ENCODE measurements at regions not wholly inside any gene's neighbourhood (a gene's known extent, or its start where the extent isn't known, plus 50 kb on each side); places are given as distances from the start of the nearest gene placed in this dataset.
A peak's percentile ranks its signal among the peaks of the same experiment; 100 is the strongest.
"Not testable (repeated sequence)": the region's sequence is repeated elsewhere in the genome, so short reads cannot be mapped to it uniquely, and the experiment has no call there.

GRCh38 chr21:6126976-6127732 is 4394.2 kb upstream of the TPTE start:
- DNase-seq; intact Hi-C loops (cut with micrococcal nuclease); H3K9me3 Mint-ChIP-seq; H3K36me3 Mint-ChIP-seq (ENCODE audit: low read depth); CTCF ChIA-PET; H3K4me1 Mint-ChIP-seq (ENCODE audit: low read depth); POLR2A ChIA-PET; H3K27me3 Mint-ChIP-seq; H3K27ac Mint-ChIP-seq; H3K4me3 Mint-ChIP-seq: not testable (repeated sequence)
- ATAC-seq = peak; percentile 80

GRCh38 chr21:6130734-6131133 is 4390.6 kb upstream of the TPTE start:
- H3K27me3 Mint-ChIP-seq, H3K27ac Mint-ChIP-seq: not testable (repeated sequence)

DNA sequence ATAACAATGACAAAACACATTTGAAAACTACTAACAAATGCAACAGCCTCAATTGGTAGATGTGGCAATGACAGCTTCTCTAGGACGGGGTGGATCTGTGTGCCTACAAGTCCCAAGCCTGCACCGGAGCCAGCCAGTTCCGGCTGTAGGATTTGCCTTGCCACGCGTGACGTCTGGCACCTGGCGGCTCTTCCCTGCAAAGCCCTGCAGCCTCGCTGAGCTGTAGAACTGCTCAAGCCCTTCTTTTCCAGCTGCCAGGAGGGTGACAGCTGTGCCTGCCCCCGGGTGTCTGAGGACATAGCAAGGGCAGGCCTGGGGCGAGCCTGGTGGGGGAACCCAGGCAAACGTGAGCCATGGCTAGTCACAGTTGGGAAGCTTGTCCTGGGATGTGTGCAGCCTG is 4388.0 kb upstream of the TPTE start:
- H3K36me3 Mint-ChIP-seq (ENCODE audit: low read depth); DNase-seq; intact Hi-C loops (cut with micrococcal nuclease); POLR2A ChIA-PET; H3K4me1 Mint-ChIP-seq (ENCODE audit: low read depth); H3K27ac Mint-ChIP-seq; ATAC-seq; CTCF ChIA-PET; H3K4me3 Mint-ChIP-seq; H3K9me3 Mint-ChIP-seq; H3K27me3 Mint-ChIP-seq: not testable (repeated sequence)

More at GRCh38 chr21:6130734-6131133, 4390.6 kb upstream of the TPTE start:
- intact Hi-C loops (cut with micrococcal nuclease); ATAC-seq; H3K36me3 Mint-ChIP-seq (ENCODE audit: low read depth); H3K4me1 Mint-ChIP-seq (ENCODE audit: low read depth); H3K4me3 Mint-ChIP-seq; DNase-seq; H3K9me3 Mint-ChIP-seq; POLR2A ChIA-PET; CTCF ChIA-PET: not testable (repeated sequence)

- ATAC-seq; H3K36me3 Mint-ChIP-seq (ENCODE audit: low read depth); intact Hi-C loops (cut with micrococcal nuclease); H3K27ac Mint-ChIP-seq; POLR2A ChIA-PET; H3K4me1 Mint-ChIP-seq (ENCODE audit: low read depth); DNase-seq; H3K9me3 Mint-ChIP-seq; H3K27me3 Mint-ChIP-seq; CTCF ChIA-PET; H3K4me3 Mint-ChIP-seq: not testable (repeated sequence)
These were observed 4387.3 kb upstream of the TPTE start for GRCh38 chr21:6133852-6134630.

- intact Hi-C loops (cut with micrococcal nuclease); DNase-seq; H3K27ac Mint-ChIP-seq; ATAC-seq; POLR2A ChIA-PET; H3K4me3 Mint-ChIP-seq; H3K9me3 Mint-ChIP-seq; H3K27me3 Mint-ChIP-seq; H3K4me1 Mint-ChIP-seq (ENCODE audit: low read depth); H3K36me3 Mint-ChIP-seq (ENCODE audit: low read depth); CTCF ChIA-PET: not testable (repeated sequence)
These were observed 4384.7 kb upstream of the TPTE start for GRCh38 chr21:6136732-6137131.

DNA sequence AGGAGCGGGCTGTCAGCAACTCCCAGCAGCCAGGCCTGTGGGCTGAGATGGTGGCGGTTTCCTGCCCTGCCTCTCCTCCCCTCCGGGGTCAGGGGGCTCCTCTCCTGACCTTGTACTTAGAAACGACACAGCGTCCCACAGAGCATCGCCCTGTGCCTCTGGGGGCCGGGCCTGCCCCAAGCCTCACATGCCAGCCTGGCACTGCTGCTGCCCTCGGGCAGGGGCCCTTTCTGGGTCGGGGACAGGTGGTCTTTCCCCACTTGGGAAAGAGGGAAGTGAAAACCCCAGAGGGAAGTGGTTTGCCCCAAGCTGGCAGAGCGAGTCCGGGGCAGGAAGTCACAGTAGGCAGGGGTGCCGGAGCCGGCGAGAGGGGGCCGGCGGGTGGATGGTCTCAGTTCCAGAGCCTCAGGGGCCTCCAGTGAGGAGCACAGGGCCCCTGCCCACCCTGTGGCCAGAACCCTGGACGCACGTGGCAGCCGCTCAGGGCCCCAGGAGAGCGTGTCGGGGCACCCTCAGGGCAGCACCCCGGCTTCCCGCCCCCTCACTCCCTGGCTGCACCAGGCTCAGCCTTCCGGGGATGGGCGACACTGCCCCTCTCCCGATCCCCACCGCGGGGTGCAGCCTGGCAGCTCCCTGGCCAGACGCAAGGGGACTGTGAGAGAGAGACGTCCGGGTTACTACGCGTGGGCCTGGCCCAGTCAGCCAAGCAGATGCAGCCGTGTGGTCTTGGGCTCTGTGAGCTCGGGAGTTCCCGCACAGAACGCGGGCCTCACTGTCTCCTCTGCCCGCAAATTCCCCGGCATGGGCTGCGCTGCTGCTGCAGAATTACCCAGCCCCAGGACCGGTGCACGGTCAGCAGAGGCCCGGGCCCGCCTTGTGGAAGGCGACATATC is 4382.9 kb upstream of the TPTE start:
- H3K4me3 Mint-ChIP-seq; H3K9me3 Mint-ChIP-seq; H3K27me3 Mint-ChIP-seq; H3K4me1 Mint-ChIP-seq (ENCODE audit: low read depth); H3K36me3 Mint-ChIP-seq (ENCODE audit: low read depth); H3K27ac Mint-ChIP-seq; DNase-seq; CTCF ChIA-PET; POLR2A ChIA-PET; intact Hi-C loops (cut with micrococcal nuclease): not testable (repeated sequence)
- ATAC-seq = peak; percentile 64

- CTCF ChIA-PET; H3K27ac Mint-ChIP-seq; ATAC-seq; H3K9me3 Mint-ChIP-seq; H3K27me3 Mint-ChIP-seq; H3K36me3 Mint-ChIP-seq (ENCODE audit: low read depth); POLR2A ChIA-PET; H3K4me1 Mint-ChIP-seq (ENCODE audit: low read depth); intact Hi-C loops (cut with micrococcal nuclease); H3K4me3 Mint-ChIP-seq; DNase-seq: not testable (repeated sequence)
These were observed 4382.1 kb upstream of the TPTE start for GRCh38 chr21:6139331-6139730.

DNA sequence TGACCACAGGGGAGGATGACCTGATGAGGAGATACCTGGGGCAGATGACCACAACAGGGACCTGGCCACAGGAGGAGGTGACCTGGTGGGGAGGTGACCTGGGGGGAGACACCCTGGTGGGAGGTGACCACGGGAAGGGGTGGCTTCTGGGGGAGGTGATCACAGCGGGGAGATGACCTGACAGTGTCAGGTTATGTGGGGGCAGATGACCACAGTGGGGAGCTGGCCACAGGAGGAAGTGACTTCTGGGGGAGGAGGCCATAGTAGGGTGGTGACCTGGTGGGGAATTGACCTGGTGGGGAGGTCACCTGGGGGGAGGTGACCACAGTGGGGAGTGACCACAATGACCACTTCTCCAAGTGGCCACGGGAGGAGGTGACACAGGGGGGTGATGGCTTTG is 4381.5 kb upstream of the TPTE start:
- DNase-seq; ATAC-seq; H3K4me1 Mint-ChIP-seq (ENCODE audit: low read depth); CTCF ChIA-PET; intact Hi-C loops (cut with micrococcal nuclease); H3K36me3 Mint-ChIP-seq (ENCODE audit: low read depth); POLR2A ChIA-PET; H3K27ac Mint-ChIP-seq; H3K4me3 Mint-ChIP-seq; H3K9me3 Mint-ChIP-seq; H3K27me3 Mint-ChIP-seq: not testable (repeated sequence)

DNA sequence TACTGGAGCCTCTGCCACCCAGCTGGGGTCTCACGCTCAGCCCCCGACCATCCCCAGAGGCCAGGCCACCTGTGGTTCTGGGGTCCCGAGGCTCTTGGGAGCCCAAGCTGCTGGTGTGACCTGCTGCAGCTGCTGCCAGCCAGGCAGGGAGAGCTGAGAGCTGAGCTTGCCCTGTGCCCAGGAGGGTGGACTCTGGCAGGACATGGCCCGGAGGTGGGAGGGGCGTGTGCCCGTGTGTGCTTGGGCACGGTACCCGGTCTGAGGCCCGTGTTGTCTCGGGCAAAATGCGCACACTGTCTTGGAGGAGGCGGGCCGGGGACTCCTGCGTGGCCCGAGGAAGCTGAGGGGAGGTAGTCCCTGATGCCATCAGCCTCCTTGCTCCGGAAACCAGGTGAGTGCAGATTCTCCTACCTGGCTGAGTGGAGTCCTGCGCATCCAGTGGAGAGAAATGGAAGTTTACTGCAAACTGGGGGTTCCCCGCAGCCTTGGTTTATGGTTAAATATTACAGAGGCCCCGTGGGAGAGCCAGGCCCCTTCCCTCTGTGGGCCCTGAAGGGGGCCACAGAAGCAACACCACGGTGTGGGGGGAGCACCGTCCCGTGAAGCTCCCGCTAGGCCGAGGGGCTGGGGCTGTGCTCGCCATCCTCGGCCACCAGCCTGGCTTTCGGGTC is 4380.8 kb upstream of the TPTE start:
- H3K27me3 Mint-ChIP-seq; POLR2A ChIA-PET; DNase-seq; intact Hi-C loops (cut with micrococcal nuclease); ATAC-seq; H3K4me1 Mint-ChIP-seq (ENCODE audit: low read depth); H3K36me3 Mint-ChIP-seq (ENCODE audit: low read depth); CTCF ChIA-PET; H3K27ac Mint-ChIP-seq; H3K9me3 Mint-ChIP-seq; H3K4me3 Mint-ChIP-seq: not testable (repeated sequence)

- DNase-seq; ATAC-seq; CTCF ChIA-PET; POLR2A ChIA-PET; H3K9me3 Mint-ChIP-seq; H3K36me3 Mint-ChIP-seq (ENCODE audit: low read depth); intact Hi-C loops (cut with micrococcal nuclease); H3K4me3 Mint-ChIP-seq; H3K27ac Mint-ChIP-seq; H3K27me3 Mint-ChIP-seq; H3K4me1 Mint-ChIP-seq (ENCODE audit: low read depth): not testable (repeated sequence)
These were observed 4380.3 kb upstream of the TPTE start for GRCh38 chr21:6141138-6141474.

DNA sequence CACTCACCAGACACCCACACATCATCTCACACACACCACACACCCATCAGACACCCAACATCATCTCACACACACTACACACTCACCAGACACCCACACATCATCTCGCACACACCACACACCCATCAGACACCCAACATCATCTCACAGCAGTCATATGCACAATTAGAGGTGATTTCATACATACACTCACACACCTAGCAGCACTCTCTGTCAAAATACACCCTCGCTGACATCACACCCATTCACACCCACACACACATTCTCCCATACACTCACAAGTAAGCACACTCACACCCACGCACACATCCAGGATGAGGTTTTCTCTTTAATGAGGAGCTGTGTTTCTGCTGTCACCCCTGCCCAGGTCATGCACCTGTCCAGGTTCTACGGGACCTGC is 4368.2 kb upstream of the TPTE start:
- H3K36me3 Mint-ChIP-seq (ENCODE audit: low read depth); H3K27me3 Mint-ChIP-seq; DNase-seq; H3K27ac Mint-ChIP-seq; H3K4me1 Mint-ChIP-seq (ENCODE audit: low read depth); H3K4me3 Mint-ChIP-seq; POLR2A ChIA-PET; H3K9me3 Mint-ChIP-seq; intact Hi-C loops (cut with micrococcal nuclease); CTCF ChIA-PET: not testable (repeated sequence)
- ATAC-seq = peak; percentile 45
